ENCODE measurements at regions not wholly inside any gene's neighbourhood (a gene's known extent, or its start where the extent isn't known, plus 50 kb on each side); places are given as distances from the start of the nearest gene placed in this dataset.

DNA sequence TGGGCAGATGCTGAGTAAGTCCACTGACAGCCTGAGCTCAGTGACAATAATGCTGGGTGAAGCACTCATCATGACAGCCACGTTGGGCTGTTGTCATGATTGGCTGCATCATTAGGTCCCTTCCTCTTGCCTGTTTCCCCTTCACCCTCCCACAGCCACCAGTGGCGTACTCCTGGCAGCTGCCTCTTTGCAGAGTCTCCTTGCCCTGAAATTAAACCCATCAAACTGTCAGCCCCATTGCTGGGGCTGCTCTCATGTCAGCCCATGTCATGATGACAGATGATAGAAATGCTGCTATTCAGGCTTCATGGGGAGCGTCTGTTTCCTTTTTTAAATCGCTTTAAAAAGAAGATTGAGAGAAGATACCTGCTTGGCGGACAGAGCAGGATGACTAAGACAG lies 327.4 kb downstream of the AGTPBP1 start:
- no peak for DNase-seq (ENCODE audit: low spot score in 2 of 2)
- Histone ChIP-seq H3K9me3 (no peaks in the 10 kb centered on the region), H3K36me3 (no peaks in the 10 kb centered on the region), H3K27me3 (no peaks in the 10 kb centered on the region), H3K4me1 (no peaks in the 10 kb centered on the region), H3K4me3 (no peak overlapping the region), H3K27ac (no peak overlapping the region)
- intact Hi-C loops (cut with DNase I; ENCODE audit: low total_unique reads), result no loop called here
- TF ChIP-seq, protein P1, sequence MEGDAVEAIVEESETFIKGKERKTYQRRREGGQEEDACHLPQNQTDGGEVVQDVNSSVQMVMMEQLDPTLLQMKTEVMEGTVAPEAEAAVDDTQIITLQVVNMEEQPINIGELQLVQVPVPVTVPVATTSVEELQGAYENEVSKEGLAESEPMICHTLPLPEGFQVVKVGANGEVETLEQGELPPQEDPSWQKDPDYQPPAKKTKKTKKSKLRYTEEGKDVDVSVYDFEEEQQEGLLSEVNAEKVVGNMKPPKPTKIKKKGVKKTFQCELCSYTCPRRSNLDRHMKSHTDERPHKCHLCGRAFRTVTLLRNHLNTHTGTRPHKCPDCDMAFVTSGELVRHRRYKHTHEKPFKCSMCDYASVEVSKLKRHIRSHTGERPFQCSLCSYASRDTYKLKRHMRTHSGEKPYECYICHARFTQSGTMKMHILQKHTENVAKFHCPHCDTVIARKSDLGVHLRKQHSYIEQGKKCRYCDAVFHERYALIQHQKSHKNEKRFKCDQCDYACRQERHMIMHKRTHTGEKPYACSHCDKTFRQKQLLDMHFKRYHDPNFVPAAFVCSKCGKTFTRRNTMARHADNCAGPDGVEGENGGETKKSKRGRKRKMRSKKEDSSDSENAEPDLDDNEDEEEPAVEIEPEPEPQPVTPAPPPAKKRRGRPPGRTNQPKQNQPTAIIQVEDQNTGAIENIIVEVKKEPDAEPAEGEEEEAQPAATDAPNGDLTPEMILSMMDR (IDR thresholded peaks at IDR 0.05), result no peak
- no peak for TF ChIP-seq POLR2AphosphoS5 (IDR thresholded peaks at IDR 0.05)
- TF ChIP-seq POLR2A (IDR thresholded peaks at IDR 0.05), result no peak

DNA sequence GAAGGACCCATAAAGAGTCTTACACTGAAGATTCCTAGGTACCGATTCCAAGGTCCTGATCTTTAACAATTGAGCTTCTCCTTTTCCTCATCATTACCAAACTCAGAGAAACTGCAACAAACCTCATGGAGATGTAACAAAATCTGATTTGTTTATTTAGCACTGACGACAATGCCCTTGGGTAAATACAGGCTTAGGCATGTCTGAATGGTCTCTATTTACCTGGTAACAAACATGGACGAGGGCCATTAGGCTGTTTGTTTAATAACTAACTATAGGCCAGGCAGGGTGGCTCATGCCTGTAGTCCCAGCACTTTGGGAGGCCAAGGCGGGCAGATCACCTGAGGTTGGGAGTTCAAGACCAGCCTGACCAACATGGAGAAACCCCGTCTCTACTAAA lies 333.3 kb downstream of the AGTPBP1 start:
- H3K4me1 ChIP-seq, result no peaks in the 10 kb centered on the region
- no peak for DNase-seq (ENCODE audit: low spot score in 2 of 2)
- intact Hi-C loops (cut with DNase I; ENCODE audit: low total_unique reads), result no loop called here
- no peak overlapping the region for H3K4me3 ChIP-seq
- H3K36me3 ChIP-seq, result no peaks in the 10 kb centered on the region
- no peaks in the 10 kb centered on the region for H3K27me3 ChIP-seq
- no peaks in the 10 kb centered on the region for H3K9me3 ChIP-seq
- no peak for TF ChIP-seq POLR2AphosphoS5 (IDR thresholded peaks at IDR 0.05)
- no peak for TF ChIP-seq POLR2A (IDR thresholded peaks at IDR 0.05)
- TF ChIP-seq, protein P1 (IDR thresholded peaks at IDR 0.05), result no peak
- no peak overlapping the region for H3K27ac ChIP-seq

DNA sequence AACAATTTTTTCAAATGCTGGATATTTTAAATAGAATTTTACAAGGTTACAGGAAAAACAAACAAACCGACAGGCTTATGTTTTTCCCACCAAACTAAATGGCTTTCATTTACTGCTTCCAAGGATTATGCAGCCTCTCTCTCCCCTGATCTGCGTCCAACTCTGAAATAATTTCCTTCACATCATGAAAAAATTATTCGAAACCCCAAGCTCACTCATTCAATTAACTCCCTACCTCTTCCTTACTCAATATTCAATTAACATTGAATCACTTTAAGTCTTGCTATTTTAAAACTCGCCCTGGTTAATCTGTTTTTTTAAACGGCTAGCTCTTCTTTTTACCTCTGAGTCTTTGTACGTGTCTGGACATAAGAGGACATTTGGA lies 336.2 kb downstream of the AGTPBP1 start:
- Histone ChIP-seq H3K4me3 (no peak overlapping the region), H3K36me3 (no peaks in the 10 kb centered on the region), H3K9me3 (no peaks in the 10 kb centered on the region), H3K4me1 (no peaks in the 10 kb centered on the region), H3K27ac (no peak overlapping the region), H3K27me3 (no peaks in the 10 kb centered on the region)
- no peak for DNase-seq (ENCODE audit: low spot score in 2 of 2)
- intact Hi-C loops (cut with DNase I; ENCODE audit: low total_unique reads), result no loop called here
- no peak for TF ChIP-seq POLR2AphosphoS5 (IDR thresholded peaks at IDR 0.05)
- TF ChIP-seq, protein P1 (IDR thresholded peaks at IDR 0.05), result no peak

DNA sequence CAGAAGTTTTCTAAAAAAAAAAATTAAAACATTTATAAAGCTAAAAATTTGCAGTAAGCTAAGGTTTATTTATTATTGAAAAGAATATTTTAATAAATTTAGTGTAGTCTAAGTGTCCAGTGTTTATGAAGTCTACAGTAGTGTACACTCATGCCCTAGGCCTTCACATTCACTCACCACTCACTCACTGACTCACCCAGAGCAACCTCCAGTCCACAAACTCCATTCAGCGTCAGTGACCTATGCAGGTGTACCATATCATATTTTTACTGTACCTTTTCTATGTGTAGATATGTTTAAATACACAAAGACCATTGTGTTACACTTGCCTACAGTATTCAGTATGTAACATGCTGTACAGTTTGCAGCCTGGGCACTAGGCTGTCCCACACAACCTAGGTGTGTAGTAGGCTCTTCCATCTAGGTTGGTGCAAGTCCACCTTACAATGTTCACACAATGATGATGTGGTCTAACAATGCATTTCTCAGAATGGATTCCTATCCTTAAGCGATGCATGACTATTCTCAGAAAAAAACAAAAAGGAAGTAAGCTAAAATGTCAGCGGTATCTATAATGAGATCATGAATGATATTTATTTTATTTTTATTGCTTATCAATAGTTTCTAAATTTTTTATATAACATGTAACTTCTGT lies 336.7 kb downstream of the AGTPBP1 start:
- H3K4me1 ChIP-seq, result no peaks in the 10 kb centered on the region
- TF ChIP-seq POLR2AphosphoS5 (IDR thresholded peaks at IDR 0.05), result no peak
- no peak for TF ChIP-seq POLR2A (IDR thresholded peaks at IDR 0.05)
- TF ChIP-seq, protein P1 (IDR thresholded peaks at IDR 0.05), result no peak
- no peaks in the 10 kb centered on the region for H3K36me3 ChIP-seq
- H3K27ac ChIP-seq, result no peak overlapping the region
- no peak overlapping the region for H3K4me3 ChIP-seq
- intact Hi-C loops (cut with DNase I; ENCODE audit: low total_unique reads), result no loop called here
- DNase-seq (ENCODE audit: low spot score in 2 of 2), result no peak
- H3K9me3 ChIP-seq, result no peaks in the 10 kb centered on the region
- H3K27me3 ChIP-seq, result no peaks in the 10 kb centered on the region

DNA sequence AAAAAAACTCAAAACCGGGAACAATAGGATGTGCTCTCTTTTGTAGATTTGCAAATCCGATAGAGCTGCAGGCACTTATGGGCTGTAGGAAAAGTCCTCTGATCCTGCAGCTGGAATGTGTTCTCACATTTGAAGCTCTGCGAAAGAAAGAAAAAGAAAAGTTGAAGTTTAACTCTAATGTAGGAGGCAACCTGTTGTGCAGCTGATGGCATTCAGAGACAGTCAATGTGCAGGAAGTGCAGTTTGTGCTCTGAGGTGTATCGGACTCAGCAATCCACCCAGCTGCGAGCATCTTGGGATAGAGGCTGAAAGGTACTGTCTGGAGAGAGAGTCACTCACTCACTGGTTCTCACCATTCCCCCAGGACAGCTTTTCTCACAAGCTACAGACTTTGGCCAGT lies 339.2 kb downstream of the AGTPBP1 start:
- Histone ChIP-seq H3K4me1 (no peaks in the 10 kb centered on the region), H3K9me3 (no peaks in the 10 kb centered on the region), H3K27me3 (no peaks in the 10 kb centered on the region), H3K36me3 (no peaks in the 10 kb centered on the region), H3K27ac (no peak overlapping the region), H3K4me3 (no peak overlapping the region)
- no peak for DNase-seq (ENCODE audit: low spot score in 2 of 2)
- intact Hi-C loops (cut with DNase I; ENCODE audit: low total_unique reads), result no loop called here
- TF ChIP-seq, protein P1 (IDR thresholded peaks at IDR 0.05), result no peak
- TF ChIP-seq POLR2AphosphoS5 (IDR thresholded peaks at IDR 0.05) (no peak), POLR2A (IDR thresholded peaks at IDR 0.05) (no peak)

Data from breast epithelium (tissue), 4 donors.